ENCODE measurements at regions not wholly inside any gene's neighbourhood (a gene's known extent, or its start where the extent isn't known, plus 50 kb on each side); places are given as distances from the start of the nearest gene placed in this dataset.

DNA sequence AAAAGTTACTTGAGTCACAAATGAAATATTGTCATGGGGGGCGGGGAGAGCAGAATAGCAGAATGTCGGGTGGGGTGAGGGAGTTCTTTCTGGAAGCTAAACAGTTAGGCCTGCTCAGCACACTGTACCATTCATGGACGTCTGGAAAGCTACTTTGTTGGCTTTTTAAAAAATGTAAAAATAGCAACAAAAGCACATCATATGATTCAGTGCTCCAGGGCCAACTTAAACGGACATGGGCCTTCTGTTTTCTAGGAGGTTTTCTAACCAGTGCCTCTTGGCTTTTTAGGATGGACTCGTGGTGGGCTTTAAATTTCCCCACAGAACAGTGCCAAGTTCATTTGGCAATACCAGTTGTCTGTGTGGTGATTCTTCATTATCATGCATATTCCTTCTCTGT is 57.4 kb upstream of the CLCN4 start:
- TF ChIP-seq, protein P1, sequence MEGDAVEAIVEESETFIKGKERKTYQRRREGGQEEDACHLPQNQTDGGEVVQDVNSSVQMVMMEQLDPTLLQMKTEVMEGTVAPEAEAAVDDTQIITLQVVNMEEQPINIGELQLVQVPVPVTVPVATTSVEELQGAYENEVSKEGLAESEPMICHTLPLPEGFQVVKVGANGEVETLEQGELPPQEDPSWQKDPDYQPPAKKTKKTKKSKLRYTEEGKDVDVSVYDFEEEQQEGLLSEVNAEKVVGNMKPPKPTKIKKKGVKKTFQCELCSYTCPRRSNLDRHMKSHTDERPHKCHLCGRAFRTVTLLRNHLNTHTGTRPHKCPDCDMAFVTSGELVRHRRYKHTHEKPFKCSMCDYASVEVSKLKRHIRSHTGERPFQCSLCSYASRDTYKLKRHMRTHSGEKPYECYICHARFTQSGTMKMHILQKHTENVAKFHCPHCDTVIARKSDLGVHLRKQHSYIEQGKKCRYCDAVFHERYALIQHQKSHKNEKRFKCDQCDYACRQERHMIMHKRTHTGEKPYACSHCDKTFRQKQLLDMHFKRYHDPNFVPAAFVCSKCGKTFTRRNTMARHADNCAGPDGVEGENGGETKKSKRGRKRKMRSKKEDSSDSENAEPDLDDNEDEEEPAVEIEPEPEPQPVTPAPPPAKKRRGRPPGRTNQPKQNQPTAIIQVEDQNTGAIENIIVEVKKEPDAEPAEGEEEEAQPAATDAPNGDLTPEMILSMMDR (IDR thresholded peaks at IDR 0.05; ENCODE audit: insufficient read depth, low read depth, low read length): no peak
- TF ChIP-seq EZH2 (IDR thresholded peaks at IDR 0.05; ENCODE audit: insufficient read depth, low read length): no peak
